ENCODE measurements at regions not wholly inside any gene's neighbourhood (a gene's known extent, or its start where the extent isn't known, plus 50 kb on each side); places are given as distances from the start of the nearest gene placed in this dataset.
A peak's percentile ranks its signal among the peaks of the same experiment; 100 is the strongest.
"Not testable (repeated sequence)": the region's sequence is repeated elsewhere in the genome, so short reads cannot be mapped to it uniquely, and the experiment has no call there.

DNA sequence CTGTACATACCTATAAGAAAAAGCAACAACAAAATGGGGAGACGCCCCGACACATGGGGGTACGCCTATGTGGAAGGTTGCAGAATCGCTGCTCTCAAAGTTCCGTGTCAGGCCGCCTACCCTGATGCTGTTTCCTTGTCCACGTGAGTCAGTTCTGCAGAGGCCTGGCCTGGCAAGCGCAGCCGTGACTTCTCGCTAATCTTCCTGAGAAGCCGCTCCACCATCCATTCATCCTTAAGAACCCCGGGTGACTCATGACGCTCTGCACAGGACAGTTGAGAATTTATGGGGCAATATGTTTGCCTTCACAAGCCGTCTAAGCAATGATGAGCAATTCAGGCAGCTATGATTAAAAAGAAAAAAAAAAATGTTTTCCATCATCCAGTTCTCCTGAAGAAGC, 122.3 kb upstream of the TMPRSS2 start:
- no peak for DNase-seq

GRCh38 chr21:41628256-41628655, 120.3 kb upstream of the TMPRSS2 start:
- no peak for DNase-seq

- no peak for DNase-seq
Measured at GRCh38 chr21:41627428-41627827, 119.5 kb upstream of the TMPRSS2 start.

GRCh38 chr21:41626021-41626420, 118.1 kb upstream of the TMPRSS2 start:
- no peak for DNase-seq

- no peak for DNase-seq
Measured at GRCh38 chr21:41625428-41625827, 117.5 kb upstream of the TMPRSS2 start.

- DNase-seq = no peak
Measured at GRCh38 chr21:41624674-41625310, 116.8 kb upstream of the TMPRSS2 start.

- DNase-seq = no peak
Measured at GRCh38 chr21:41623945-41624344, 116.0 kb upstream of the TMPRSS2 start.

DNA sequence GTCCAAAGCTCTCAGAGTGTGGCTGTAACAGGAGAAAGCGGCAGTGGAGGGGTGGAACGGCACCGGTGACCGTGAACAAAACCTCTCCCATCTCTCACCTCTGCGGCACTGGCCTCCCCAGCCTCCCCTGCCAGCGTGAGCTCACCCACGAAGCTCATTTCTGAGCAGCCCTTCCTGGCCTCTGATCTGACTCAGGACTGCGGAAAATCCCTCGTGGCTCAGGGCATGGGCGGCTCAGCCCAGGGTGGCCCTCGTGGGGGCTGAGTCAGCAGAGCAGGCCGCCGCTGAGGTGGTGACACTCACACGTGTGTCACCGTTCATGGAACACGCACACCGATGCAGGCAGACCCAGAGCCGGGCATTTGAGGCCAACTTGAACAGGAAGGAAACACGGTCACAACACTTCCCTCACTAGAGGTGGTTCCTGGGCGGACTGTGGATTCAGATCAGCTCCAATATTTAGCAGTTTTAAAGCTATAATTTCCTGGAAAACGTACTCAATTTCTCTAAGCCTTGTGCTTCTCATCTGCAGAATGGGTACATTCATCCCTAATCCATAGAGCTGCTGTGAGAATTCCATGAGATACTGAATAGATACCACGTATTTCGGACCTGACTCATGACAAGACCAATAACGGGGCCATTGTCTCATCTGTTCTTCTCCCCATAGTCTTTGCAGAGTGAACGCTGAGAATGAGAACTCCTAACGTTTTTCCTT, 115.0 kb upstream of the TMPRSS2 start:
- DNase-seq = no peak

DNA sequence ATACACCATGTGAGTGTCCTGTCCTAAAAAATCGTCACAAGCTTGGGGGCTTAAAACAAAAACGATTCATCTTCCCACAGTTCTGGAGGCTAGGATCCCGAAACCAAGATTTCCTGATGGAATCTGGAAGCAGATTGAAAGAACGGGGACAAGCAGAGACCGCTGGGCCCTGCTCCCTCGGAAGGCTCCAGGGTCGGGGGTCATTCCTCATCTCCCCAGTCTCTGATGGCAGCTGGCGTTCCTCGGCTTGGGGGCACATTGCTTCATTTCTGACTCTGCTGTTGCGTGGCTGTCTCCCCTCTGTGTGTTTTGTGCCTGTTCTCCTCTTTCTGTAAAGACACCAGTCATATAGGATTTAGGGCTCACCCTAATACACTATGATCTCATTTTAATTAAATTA, 114.2 kb upstream of the TMPRSS2 start:
- DNase-seq = no peak

DNA sequence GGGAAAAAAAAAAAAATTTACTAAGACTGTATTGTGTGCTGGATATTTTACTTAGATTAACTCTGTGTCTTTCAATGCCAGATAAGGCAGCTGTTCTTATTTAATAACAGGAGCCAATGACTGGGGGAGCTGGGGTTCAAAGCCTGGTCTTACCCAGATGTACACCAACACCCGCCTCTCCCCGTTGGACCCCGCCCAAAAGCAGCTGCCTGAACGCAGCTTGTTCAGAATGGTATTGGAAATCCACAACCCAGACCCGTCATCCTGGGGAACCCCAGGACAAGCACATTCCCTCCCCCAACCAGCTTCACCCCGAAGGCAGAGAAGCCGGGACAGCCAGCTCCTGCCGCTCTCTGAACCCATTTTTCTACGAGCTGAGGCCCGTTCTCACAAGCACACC, 113.6 kb upstream of the TMPRSS2 start:
- DNase-seq = no peak

GRCh38 chr21:41620982-41621381, 113.0 kb upstream of the TMPRSS2 start:
- DNase-seq = no peak

DNA sequence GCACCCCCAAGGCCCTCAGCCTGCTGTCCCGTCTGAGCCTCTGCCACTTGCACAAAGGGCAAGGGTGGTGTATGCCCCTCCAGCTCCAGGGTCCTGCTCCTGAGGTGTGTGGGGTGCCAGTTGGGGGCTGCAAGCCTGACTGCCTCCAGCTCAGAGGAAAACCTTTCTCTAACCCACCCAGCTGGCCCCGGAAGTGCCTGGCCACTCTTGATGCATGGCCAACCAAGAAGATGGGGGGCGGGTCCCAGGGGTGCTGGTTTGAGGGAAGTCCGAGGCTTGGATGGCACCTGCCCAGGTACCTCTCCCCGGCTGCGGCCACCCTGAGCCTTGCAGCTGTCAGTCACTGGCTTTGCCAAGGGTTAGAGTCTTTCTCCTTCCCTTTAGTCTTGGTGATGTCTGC, 112.6 kb upstream of the TMPRSS2 start:
- DNase-seq = no peak

- no peak for DNase-seq
Measured at GRCh38 chr21:41616031-41616591, 108.2 kb upstream of the TMPRSS2 start.

GRCh38 chr21:41615613-41616012, 107.7 kb upstream of the TMPRSS2 start:
- no peak for DNase-seq

GRCh38 chr21:41614511-41614910, 106.6 kb upstream of the TMPRSS2 start:
- DNase-seq = no peak

DNA sequence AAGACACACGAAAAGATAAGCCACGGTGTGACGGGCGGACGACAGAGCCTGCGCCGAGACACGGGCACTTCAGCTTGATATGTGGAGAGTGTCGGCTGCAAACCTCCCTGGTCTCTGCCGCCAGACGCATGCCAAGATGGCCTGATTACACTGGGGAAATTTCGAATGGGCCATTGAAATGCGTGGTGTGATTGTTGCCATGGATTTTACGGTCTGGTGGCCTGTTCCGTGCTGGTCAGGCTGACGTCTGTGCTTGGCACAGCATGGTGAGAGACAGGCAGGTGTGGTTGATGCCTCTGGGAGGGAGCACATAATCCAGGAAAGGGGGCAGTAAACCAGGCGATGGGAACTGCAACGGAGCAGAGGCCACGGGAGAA, 105.6 kb upstream of the TMPRSS2 start:
- no peak for DNase-seq

- no peak for DNase-seq
Measured at GRCh38 chr21:41612674-41613532, 104.9 kb upstream of the TMPRSS2 start.

DNA sequence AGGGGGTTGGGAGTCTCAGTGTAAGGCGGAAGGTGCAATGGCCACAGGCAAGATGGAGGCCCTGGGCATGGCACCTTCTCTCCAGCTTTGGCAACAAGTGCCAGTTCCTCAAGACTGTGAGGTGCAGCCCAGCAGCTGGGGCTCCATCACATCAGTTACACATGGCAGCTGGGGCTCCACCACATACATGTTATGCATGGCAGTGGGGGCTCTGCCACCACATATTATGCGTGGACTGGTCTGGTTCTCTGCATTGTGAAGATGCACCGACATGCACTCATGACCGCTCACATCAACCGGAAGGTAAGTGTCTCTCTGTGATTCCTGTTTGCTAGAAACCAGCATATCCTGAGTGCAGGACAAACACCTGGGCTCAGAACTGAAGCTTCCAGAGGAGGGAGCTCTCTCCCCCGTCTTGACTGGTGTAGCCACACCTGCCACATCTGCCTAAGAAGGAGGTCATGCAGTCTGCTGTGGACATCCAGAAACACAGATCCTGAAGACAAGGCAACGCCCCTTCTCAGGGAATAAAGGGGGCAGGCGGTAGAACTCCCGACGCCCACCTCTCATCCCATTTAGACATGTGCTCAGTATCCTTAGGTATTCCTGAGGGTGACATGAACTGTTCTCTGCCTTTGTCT, 104.1 kb upstream of the TMPRSS2 start:
- DNase-seq = no peak

GRCh38 chr21:41611441-41611840, 103.5 kb upstream of the TMPRSS2 start:
- DNase-seq = no peak

- DNase-seq = not testable (repeated sequence)
Measured at GRCh38 chr21:41610840-41611115, 102.8 kb upstream of the TMPRSS2 start.

- peak; percentile 20 for DNase-seq
Measured at GRCh38 chr21:41610042-41610839, 102.3 kb upstream of the TMPRSS2 start.

DNA sequence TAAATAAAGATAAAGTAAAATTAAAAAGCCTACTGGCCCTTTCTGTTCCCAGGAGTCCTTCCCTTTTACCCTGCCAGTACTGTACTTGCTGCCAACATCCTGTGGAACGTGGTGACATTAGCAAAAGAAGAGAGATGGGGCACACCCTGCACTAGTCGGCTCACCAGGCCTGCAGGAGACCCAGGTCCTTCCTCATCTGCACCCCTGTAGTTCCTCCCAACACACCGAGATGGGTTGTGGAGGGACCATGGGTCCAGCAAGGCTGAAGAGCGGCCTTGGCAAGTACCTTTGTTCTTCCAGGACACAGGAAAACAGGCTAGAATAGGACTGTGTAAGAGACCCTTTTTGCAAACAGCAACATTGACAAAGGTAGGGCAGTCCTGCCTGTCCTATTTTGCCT, 98.7 kb upstream of the TMPRSS2 start:
- DNase-seq = no peak

DNA sequence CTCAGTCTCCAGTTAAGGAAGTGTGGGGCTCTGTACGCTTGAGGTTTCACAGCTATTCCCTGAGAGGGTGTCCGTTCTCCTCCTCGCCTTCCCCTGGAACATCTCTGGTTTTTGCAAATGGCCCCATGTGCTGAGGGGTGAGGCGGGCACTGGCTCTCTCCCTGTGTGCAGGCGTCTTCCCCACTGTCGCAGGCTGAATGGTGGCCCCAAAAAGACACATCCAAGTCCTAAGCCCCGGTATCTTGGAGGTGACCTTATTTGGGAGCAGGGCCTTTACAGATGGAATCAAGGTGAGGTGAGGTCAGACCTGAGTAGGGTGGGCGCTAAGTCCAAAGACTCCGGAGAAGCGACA, 98.0 kb upstream of the TMPRSS2 start:
- DNase-seq = no peak

Measured in CD4-positive, alpha-beta T cell treated with Interferon gamma for 1 hour (primary cell).